Mesothelial cell of epicardium (in vitro differentiated cells): ENCODE measurements at regions not wholly inside any gene's neighbourhood (a gene's known extent, or its start where the extent isn't known, plus 50 kb on each side); places are given as distances from the start of the nearest gene placed in this dataset.

Experiments used
- DNase-seq, 2 experiments: peaks; one replicate each; pipeline ENCODE4 v3.0.0; 2021; ENCODE audit warnings: low spot score in 2 of 2; ENCODE audit not compliant: unreplicated experiment in 2 of 2
- H3K27ac Mint-ChIP-seq: 2 replicates; pipeline ENCODE4 v1.8.0; 2021; ENCODE audit warnings: mixed read lengths
- H3K27me3 Mint-ChIP-seq: 2 replicates; pipeline ENCODE4 v1.8.0; 2021; ENCODE audit warnings: low read depth, mixed read lengths
- H3K36me3 Mint-ChIP-seq: 2 replicates; pipeline ENCODE4 v1.8.0; 2021; ENCODE audit warnings: mixed read lengths
- H3K4me1 Mint-ChIP-seq: 2 replicates; pipeline ENCODE4 v1.8.0; 2021; ENCODE audit warnings: mixed read lengths
- H3K4me3 Mint-ChIP-seq: 2 replicates; pipeline ENCODE4 v1.8.0; 2021; ENCODE audit warnings: mild to moderate bottlenecking, moderate library complexity, mixed read lengths
- H3K9me3 Mint-ChIP-seq: 2 replicates; pipeline ENCODE4 v1.8.0; 2021; ENCODE audit warnings: mixed read lengths
- CTCF ChIP-seq: fragments of 200-600 bp; sonication (generic); IDR thresholded peaks from one replicate; pipeline ENCODE4 v1.5.0; 2021; ENCODE audit warnings: antibody characterized with exemption; ENCODE audit not compliant: unreplicated experiment

- Mint-ChIP-seq H3K27me3 (no peaks in the 10 kb centered on the region), H3K9me3 (no peaks in the 10 kb centered on the region), H3K4me3 (no peak overlapping the region), H3K27ac (peak overlapping the region; percentile 47), H3K4me1 (peaks cover 11% of the 10 kb centered on the region), H3K36me3 (no peaks in the 10 kb centered on the region)
- TF ChIP-seq CTCF: no peak
- no peak for DNase-seq
Observed at GRCh38 chr6:128601060-128601459, 80.7 kb upstream of the PTPRK start.

GRCh38 chr6:128600397-128600951, 80.1 kb upstream of the PTPRK start:
- Mint-ChIP-seq H3K27me3 (no peaks in the 10 kb centered on the region), H3K27ac (peak overlapping the region; percentile 47), H3K4me3 (no peak overlapping the region), H3K4me1 (peaks cover 11% of the 10 kb centered on the region), H3K36me3 (no peaks in the 10 kb centered on the region), H3K9me3 (no peaks in the 10 kb centered on the region)
- TF ChIP-seq CTCF: no peak
- no peak for DNase-seq

GRCh38 chr6:128599036-128599435, 78.6 kb upstream of the PTPRK start:
- Mint-ChIP-seq H3K27ac (no peak overlapping the region), H3K4me3 (no peak overlapping the region), H3K36me3 (no peaks in the 10 kb centered on the region), H3K9me3 (no peaks in the 10 kb centered on the region), H3K4me1 (peaks cover 11% of the 10 kb centered on the region), H3K27me3 (no peaks in the 10 kb centered on the region)
- TF ChIP-seq CTCF: no peak
- DNase-seq: no peak

- Mint-ChIP-seq H3K27ac (no peak overlapping the region), H3K4me3 (no peak overlapping the region), H3K9me3 (no peaks in the 10 kb centered on the region), H3K36me3 (no peaks in the 10 kb centered on the region), H3K4me1 (peaks cover 11% of the 10 kb centered on the region), H3K27me3 (no peaks in the 10 kb centered on the region)
- TF ChIP-seq CTCF: no peak
- DNase-seq: no peak
Observed at GRCh38 chr6:128598571-128598970, 78.2 kb upstream of the PTPRK start.

- no peak overlapping the region for H3K4me3 Mint-ChIP-seq
- no peaks in the 10 kb centered on the region for H3K27me3 Mint-ChIP-seq
- TF ChIP-seq CTCF: no peak
- no peak overlapping the region for H3K27ac Mint-ChIP-seq
- H3K9me3 Mint-ChIP-seq: no peaks in the 10 kb centered on the region
- no peak for DNase-seq
- H3K36me3 Mint-ChIP-seq: no peaks in the 10 kb centered on the region
- H3K4me1 Mint-ChIP-seq: peaks cover 11% of the 10 kb centered on the region
Observed at GRCh38 chr6:128597956-128598355, 77.6 kb upstream of the PTPRK start.

GRCh38 chr6:128597004-128597403, 76.6 kb upstream of the PTPRK start:
- Mint-ChIP-seq H3K4me1 (peaks cover 11% of the 10 kb centered on the region), H3K4me3 (no peak overlapping the region), H3K9me3 (peaks cover 4% of the 10 kb centered on the region), H3K27ac (no peak overlapping the region), H3K27me3 (no peaks in the 10 kb centered on the region), H3K36me3 (peaks cover 2% of the 10 kb centered on the region)
- no peak for TF ChIP-seq CTCF
- DNase-seq: no peak
